H1 (cell line): ENCODE measurements at regions not wholly inside any gene's neighbourhood (a gene's known extent, or its start where the extent isn't known, plus 50 kb on each side); places are given as distances from the start of the nearest gene placed in this dataset.

Experiments
- ASH2L ChIP-seq: fragments of 200-600, 300-600 bp; sonication (generic); IDR thresholded peaks from one replicate; pipeline ENCODE4 v1.7.1; 2017; ENCODE audit warnings: low read length
- BACH1 ChIP-seq: IDR thresholded peaks from 2 replicates; pipeline ENCODE4 v1.6.1; 2012; ENCODE audit warnings: low read length, improper control_type of control experiment
- CEBPB ChIP-seq: IDR thresholded peaks from 2 replicates; pipeline ENCODE4 v1.6.1; 2012; ENCODE audit warnings: low read depth, low read length
- CHD2 ChIP-seq: IDR thresholded peaks from 2 replicates; pipeline ENCODE4 v1.6.1; 2012; ENCODE audit warnings: low read length, improper control_type of control experiment
- CREB1 ChIP-seq: IDR thresholded peaks from 2 replicates; pipeline ENCODE4 v1.6.1; 2012; ENCODE audit warnings: inconsistent platforms
- CTBP2 ChIP-seq: IDR thresholded peaks from 2 replicates; pipeline ENCODE4 v1.7.0; 2011; ENCODE audit warnings: borderline replicate concordance, mild to moderate bottlenecking, moderate library complexity, mixed read lengths, low read length; ENCODE audit not compliant: insufficient read depth, insufficient read length
- CTCF ChIP-seq, 3 experiments: IDR thresholded peaks; 1 replicate in 2 of 3; 2 replicates in 1 of 3; pipeline versions ENCODE4 v1.5.1 to v1.6.1; 2011; ENCODE audit warnings: low read length in 3 of 3, mild to moderate bottlenecking in 3 of 3, inconsistent platforms in 2 of 3, low read depth in 1 of 3, moderate library complexity in 1 of 3; ENCODE audit not compliant: insufficient read depth in 1 of 3; ENCODE audit errors: control extremely low read depth in 1 of 3
- EP300 ChIP-seq, 2 experiments: IDR thresholded peaks; 1 replicate in 1 of 2; 2 replicates in 1 of 2; pipeline ENCODE4 v1.6.1; 2011 to 2012; ENCODE audit warnings: low read depth in 2 of 2, low read length in 2 of 2, mild to moderate bottlenecking in 2 of 2, borderline replicate concordance in 1 of 2, inconsistent platforms in 1 of 2, moderate library complexity in 1 of 2
- JUND ChIP-seq: IDR thresholded peaks from 2 replicates; pipeline ENCODE4 v1.6.1; 2011; ENCODE audit warnings: mild to moderate bottlenecking, improper control_type of control experiment, low read length
- POLR2A ChIP-seq, 2 experiments: IDR thresholded peaks; 1 replicate in 1 of 2; 2 replicates in 1 of 2; pipeline ENCODE4 v1.6.1; 2011; ENCODE audit warnings: low read depth in 2 of 2, low read length in 2 of 2, mild to moderate bottlenecking in 2 of 2; ENCODE audit errors: control extremely low read depth in 1 of 2
- SP1 ChIP-seq: IDR thresholded peaks from 2 replicates; pipeline ENCODE4 v1.6.1; 2011; ENCODE audit warnings: low read depth, low read length
- TF ChIP-seq, protein P1 (sequence below): IDR thresholded peaks from 2 replicates; pipeline ENCODE4 v1.6.1; 2012; ENCODE audit warnings: inconsistent platforms

DNA sequence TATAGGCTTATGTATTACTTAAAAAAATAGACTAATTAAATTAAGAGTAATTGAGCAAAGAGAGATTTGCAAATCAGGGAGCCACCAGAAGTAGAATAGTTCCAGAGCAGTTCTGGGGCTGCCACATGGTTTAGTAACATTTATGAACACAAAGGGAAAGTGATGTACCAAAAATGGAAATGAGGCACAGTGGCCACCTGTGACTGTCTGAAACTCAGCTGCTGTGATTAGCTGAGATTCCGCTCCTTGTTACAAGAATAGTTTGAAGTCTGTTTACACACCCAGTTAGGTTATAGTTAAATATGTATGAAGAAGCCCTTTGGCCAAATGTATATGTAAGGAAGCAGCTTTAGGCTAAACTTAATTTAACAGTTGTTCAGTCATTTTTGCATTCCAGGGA, 901.5 kb upstream of the CHORDC1 start:
- TF ChIP-seq CTCF (IDR thresholded peaks at IDR 0.05; ENCODE audit: control extremely low read depth in 1 of 3, insufficient read depth in 1 of 3, low read depth in 1 of 3, low read length in 3 of 3) (no peak), ASH2L (no peak), CEBPB (no peak), CREB1 (no peak), BACH1 (no peak), CHD2 (no peak), CTBP2 (no peak), EP300 (IDR thresholded peaks at IDR 0.05; ENCODE audit: borderline replicate concordance in 1 of 2, low read depth in 2 of 2, low read length in 2 of 2) (no peak), POLR2A (IDR thresholded peaks at IDR 0.05; ENCODE audit: control extremely low read depth in 1 of 2, low read depth in 2 of 2, low read length in 2 of 2) (no peak), JUND (no peak), SP1 (no peak)
- TF ChIP-seq, protein P1, sequence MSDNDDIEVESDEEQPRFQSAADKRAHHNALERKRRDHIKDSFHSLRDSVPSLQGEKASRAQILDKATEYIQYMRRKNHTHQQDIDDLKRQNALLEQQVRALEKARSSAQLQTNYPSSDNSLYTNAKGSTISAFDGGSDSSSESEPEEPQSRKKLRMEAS, result no peak
